Left ventricle myocardium superior (tissue), 1 donor: ENCODE measurements at regions not wholly inside any gene's neighbourhood (a gene's known extent, or its start where the extent isn't known, plus 50 kb on each side); places are given as distances from the start of the nearest gene placed in this dataset.
A peak's percentile ranks its signal among the peaks of the same experiment; 100 is the strongest.
"Not testable (repeated sequence)": the region's sequence is repeated elsewhere in the genome, so short reads cannot be mapped to it uniquely, and the experiment has no call there.

Experiments used
- ATAC-seq: fragments of 200-7000 bp; cut with Tn5 transposase; one replicate; pipeline ENCODE4 v1.9.1; 2020; ENCODE audit warnings: mild to moderate bottlenecking, moderate library complexity
- DNase-seq: peaks from one replicate; pipeline ENCODE4 v3.0.0-alpha.2; 2020
- intact Hi-C: fragments of 100-400 bp; cut with micrococcal nuclease; formaldehyde crosslinking; loops from one replicate; pipeline ENCODE4 v1.11.0; 2022
- donor health status: DM: no; HTN: yes; CAD: no; lungs with severe emphysema.

- intact Hi-C loops = no loop called here
- ATAC-seq (peak; percentile 61), DNase-seq (no peak)
These were observed 332.5 kb downstream of the TFAP2A start for GRCh38 chr6:10082385-10082784.

DNA sequence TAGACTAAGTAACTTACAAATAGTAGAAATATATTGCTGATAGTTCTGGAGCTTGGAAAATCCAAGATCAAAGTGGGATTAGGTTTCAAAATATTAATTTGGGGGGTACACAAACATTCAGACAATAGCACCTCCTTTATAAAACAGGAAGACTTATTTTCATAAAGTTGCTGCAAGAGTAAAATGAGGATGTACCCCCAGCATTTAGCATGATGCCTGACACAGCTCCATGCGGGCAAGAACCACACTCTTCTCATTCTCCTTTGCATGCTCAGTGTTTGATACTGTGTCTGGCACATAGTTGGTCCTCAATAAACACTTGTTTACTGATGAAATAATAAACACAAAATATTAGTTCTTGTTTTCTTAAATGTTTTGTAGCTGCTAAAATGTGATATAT is 332.9 kb downstream of the TFAP2A start:
- ATAC-seq (no peak), DNase-seq (no peak)
- intact Hi-C loops = no loop called here

- intact Hi-C loops = no loop called here
- DNase-seq = no peak
- no peak for ATAC-seq
These were observed 333.8 kb downstream of the TFAP2A start for GRCh38 chr6:10081075-10081474.

DNA sequence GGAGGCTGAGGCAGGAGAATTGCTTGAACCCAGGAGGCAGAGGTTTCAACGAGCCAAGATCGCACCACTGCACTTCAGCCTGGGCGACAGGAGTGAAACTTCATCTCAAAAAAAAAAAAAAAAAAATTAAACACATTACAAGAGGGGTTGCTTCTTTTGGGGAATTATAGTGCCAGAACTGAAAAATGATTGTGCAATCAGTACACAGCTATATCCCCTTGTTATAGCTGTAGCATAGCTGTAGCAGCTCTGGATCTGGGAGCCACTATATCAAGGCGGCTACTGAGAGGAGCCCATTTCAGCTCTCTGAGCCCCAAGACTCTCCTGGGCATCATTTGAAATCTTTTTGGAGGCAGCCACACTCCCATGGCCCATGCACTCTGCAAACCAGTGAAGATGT is 334.3 kb downstream of the TFAP2A start:
- DNase-seq (no peak), ATAC-seq (no peak)
- intact Hi-C loops = no loop called here

DNA sequence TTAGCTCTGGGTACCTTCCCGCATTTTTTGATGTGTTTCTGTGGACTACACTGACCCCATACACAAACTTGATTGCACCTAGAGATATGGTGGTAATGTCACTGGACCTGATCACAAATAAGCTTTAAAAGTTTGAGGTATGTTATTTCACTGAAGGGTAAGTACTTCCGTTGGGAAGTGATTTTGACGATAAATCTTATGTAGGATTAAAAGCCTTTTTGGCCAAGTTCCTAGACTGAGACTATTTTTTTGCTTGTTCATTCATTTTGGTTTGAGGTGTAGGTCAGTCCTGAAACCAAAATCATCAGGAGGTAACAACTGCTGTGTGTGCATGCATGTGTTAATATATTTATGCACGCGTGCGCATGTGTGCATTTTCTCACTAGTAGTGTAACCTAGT is 336.3 kb downstream of the TFAP2A start:
- ATAC-seq = no peak
- intact Hi-C loops = no loop called here

GRCh38 chr6:10074726-10075125 is 340.1 kb downstream of the TFAP2A start:
- DNase-seq, intact Hi-C loops, ATAC-seq: not testable (repeated sequence)

More for the DNA sequence above, 336.3 kb downstream of the TFAP2A start:
- DNase-seq = no peak

DNA sequence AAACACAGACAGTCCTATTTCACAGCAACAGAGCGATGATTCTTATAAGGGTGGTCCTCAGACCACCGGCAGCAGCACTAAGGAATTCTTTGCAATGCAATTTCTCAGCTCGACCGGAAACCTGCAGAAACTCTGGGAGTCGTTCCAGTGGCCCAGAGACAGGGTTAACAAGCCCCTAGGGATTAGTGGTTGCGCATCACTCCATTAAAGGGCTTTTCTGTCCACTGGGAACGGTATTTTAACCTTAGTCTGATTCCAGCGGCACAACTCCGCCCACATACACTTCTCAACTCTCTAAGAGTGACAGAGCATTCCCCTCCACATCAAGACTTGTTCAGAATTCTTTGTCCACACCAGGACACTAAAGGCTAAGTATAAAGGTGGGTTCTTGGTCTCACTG is 341.5 kb downstream of the TFAP2A start:
- DNase-seq (no peak), ATAC-seq (no peak)
- intact Hi-C loops = no loop called here

DNA sequence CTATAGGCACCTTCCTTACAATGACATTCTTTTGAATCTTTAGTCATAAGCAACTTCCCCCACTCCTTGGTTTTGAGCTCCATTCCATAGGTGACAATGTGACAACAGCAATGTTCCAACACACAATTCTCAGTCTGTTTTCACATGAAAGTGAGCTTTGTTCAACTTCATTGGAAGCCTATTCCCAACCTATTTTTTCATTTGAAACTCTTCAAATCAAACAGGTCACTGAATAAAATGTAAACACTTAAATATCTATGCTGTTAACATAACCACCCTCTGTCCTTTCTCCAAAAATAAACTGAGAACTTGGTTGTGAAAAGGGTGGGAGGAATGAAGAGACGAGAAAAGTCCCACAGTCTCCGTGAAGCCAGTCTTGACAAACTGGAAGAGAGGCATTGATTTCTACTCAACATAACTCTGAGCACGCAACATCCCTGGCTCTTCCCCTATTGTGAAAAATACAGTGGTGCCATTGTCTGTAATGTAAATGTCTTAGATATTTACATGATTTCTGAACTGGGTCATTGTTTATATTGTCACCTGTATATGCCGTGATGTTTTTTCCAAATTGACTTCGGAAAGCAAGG is 343.1 kb downstream of the TFAP2A start:
- intact Hi-C loops = no loop called here
- ATAC-seq (no peak), DNase-seq (no peak)

DNA sequence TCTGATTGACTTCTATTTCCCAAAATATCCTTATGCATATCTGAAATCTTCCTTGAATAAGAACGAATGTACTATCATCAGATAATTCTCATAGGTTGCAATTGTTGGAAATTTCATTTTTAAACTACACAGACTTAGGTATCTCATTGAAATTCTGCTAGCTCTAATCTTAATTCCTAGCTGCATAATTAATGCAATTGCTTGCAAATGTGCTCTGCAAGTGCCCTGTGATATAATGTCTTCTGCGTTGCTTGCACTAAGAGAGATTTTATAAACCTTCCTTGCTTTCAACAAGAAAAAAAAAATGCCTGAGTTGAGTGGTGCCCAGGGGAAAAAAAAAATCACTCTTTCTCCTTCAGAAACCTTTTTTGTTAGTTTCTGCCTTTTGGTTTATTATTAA is 354.9 kb downstream of the TFAP2A start:
- intact Hi-C loops = no loop called here
- ATAC-seq (no peak), DNase-seq (no peak)

- no peak for DNase-seq
- intact Hi-C loops = no loop called here
These were observed 360.2 kb downstream of the TFAP2A start for GRCh38 chr6:10054672-10055071.

DNA sequence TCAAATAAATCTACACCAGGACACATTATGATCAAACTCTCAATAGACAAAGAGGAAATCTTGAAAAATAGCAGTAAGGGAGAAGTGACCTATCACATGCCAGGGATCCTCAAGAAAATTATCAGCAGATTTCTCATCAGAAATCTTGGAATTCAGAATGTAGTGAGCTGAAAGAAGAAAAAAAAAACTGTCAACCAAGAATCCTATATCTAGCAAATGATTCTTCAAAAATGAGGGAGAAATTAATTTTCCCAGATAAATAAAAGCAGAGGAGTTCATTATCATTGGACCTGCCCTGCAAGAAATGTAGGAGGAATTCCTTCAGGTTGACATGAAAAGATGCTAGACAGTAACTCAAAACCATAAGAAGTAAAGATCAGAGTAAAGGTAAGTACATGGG is 363.6 kb downstream of the TFAP2A start:
- no peak for ATAC-seq
- DNase-seq = no peak
- intact Hi-C loops = no loop called here

More at GRCh38 chr6:10054672-10055071, 360.2 kb downstream of the TFAP2A start:
- ATAC-seq = no peak

DNA sequence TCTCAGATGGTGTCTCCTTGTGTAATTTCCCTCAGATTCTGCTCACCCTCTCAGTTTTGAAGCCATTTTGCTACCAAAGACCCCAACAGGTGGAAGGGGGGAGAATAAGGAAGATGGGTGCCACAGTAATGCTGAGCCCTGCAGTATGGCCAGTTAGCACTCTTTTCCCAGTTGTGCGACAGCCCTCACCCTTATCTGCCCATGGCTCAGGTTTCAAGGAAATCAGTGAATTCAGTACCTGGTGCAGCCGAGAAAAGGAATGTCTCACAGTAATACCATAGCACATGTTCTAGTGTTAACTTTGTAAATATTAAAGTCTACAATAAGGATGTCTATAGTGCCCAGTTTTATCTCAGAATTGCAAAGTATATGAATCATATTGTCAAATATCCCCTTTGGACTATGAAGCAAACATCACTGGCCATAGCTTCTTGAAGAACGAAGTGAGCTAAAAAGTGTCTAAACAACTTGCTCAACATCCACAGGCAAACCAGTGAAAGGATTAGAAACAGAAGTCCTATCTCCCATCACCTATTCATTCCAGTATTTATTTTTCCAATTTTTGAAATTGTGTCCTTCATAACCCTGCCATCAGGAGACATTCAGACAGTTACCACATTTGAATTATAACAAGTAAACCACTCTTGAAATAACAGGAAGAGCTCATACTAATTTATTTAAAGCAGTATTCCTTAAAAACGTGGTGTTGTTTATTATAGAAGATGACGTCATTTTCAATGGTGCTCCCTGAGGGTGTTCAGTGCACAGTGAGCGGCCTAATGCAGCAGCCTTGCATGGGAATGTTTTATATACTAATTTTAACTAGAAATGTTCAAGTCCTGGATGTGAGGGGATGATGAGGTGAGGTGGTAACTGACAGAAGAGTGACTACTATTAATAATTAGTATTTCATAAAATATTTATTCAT is 366.2 kb downstream of the TFAP2A start:
- no peak for ATAC-seq

GRCh38 chr6:10042280-10042679 is 372.6 kb downstream of the TFAP2A start:
- DNase-seq (no peak), ATAC-seq (no peak)
- intact Hi-C loops = no loop called here

More for the DNA sequence above, 366.2 kb downstream of the TFAP2A start:
- intact Hi-C loops = no loop called here
- no peak for DNase-seq

DNA sequence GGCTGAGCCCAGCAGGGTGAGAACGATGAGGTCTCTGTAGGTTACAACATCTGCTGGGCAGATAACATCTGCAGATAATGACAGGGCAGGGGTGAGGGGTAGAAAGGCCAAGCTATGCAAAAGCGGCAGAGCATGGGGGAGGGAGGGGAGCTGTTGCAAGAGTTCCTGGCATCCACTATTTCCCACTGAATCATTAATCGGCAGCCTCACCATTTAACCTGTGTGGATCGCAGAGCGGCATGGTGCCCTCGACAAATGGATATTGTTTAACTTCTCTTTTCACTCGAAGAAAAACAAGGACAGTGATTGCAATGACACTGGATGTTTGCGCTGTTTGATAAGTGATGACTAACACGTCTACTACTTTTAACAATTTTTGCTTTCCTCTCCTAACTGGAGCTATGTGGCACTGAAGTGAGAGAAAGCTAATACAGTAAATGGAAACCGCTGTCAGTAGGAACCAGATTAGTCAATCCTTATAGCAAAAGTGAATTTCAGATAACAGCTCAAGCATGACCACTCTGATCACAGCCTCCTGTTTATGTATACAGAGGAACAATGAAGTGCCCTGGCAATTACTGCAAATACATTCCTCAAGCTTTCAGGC is 381.5 kb downstream of the TFAP2A start:
- ATAC-seq (no peak), DNase-seq (no peak)
- intact Hi-C loops = no loop called here

DNA sequence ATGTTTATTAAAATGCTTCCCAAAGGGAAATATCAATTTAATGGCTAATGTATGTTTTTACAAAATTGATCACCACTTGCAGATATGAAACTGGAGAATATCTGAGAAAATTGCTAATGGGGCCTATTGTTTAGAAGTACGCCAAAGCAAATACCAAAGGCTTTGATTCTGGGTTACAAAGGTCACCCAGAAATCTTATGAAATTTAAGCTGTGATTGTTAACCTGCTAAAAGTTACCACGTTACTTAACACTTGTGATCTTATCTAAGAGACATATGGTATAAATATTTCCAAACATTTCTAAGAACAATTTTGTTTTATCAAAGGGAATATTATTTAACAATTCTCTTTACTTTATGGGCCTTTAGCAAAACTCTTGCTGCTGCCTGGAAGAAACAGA is 383.3 kb downstream of the TFAP2A start:
- intact Hi-C loops = no loop called here
- ATAC-seq (no peak), DNase-seq (no peak)

- intact Hi-C loops = no loop called here
- ATAC-seq (no peak), DNase-seq (no peak)
These were observed 383.8 kb downstream of the TFAP2A start for GRCh38 chr6:10030942-10031537.

DNA sequence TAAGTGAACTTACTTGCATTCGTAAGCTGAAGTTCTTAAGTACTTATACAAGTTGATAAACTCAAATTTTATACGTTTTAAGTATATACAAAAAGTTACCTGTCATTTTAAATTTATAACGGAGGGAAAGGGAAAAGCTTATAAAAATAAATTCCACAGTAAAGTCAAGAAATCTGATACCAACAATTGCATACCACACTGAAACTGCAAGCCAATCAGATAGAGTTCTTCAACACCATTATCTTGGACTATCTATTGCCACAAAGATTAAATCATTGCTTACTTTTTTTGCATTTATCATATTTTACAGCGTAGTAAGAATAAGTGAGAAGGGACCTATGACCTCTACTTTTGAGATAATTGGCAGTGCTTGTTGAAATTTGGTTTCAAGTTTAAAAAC is 386.7 kb downstream of the TFAP2A start:
- no peak for DNase-seq
- ATAC-seq = no peak
- intact Hi-C loops = no loop called here

DNA sequence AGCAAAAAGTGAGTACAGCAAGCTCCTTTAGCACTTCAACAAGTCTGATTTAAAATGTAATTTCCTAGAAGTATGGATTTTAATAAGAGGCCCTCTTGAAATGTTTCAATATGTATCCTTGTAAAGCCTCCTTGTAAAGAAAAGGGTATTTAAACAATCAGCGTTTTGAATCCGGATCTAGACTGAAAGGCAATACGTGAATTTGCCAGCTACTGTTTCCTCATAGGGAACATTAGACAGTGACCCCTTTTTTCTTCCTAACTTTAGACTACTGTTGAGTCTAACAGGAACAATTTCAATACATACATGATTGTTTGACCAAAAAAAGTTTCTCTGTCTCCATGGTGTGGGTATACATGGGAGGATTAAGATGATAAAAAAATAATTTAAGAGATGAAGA is 395.0 kb downstream of the TFAP2A start:
- DNase-seq (no peak), ATAC-seq (no peak)
- intact Hi-C loops = no loop called here

- no peak for DNase-seq
- ATAC-seq = no peak
- intact Hi-C loops = no loop called here
These were observed 400.3 kb downstream of the TFAP2A start for GRCh38 chr6:10014557-10014956.

GRCh38 chr6:10000551-10000950 is 414.3 kb downstream of the TFAP2A start:
- DNase-seq = no peak
- intact Hi-C loops = no loop called here
- no peak for ATAC-seq
